Hematopoietic multipotent progenitor cell treated with erythropoietin and hydrocortisone succinate and interleukin-3 and kit ligand, for 15 days (in vitro differentiated cells): ENCODE measurements at regions not wholly inside any gene's neighbourhood (a gene's known extent, or its start where the extent isn't known, plus 50 kb on each side); places are given as distances from the start of the nearest gene placed in this dataset.

Experiments
- DNase-seq: peaks from one replicate; pipeline ENCODE4 v3.0.0-alpha.2; 2015; ENCODE audit warnings: low spot score

GRCh38 chr7:42445691-42446090, 208.7 kb upstream of the GLI3 start:
- DNase-seq, result no peak

- DNase-seq, result no peak
These were observed 203.9 kb upstream of the GLI3 start for GRCh38 chr7:42440951-42441350.

DNA sequence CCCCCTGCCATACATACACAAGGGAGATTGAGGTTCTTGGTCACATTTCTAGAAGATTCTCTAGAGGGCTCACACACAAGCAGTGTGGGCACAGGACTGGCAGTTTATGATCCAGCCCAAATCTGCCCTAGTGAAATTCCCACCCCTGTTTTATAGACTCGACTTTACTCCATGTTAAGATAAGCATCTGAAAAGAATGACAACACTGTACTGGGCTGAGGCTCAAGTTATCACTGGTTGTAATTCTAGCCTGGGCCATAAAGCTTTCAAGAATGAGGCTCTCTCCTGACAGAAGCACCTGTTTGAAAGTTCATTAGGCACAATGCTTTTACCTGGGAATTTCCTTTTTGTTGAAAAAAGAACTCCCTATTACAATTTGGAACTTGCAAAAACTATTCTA, 195.6 kb upstream of the GLI3 start:
- no peak for DNase-seq

DNA sequence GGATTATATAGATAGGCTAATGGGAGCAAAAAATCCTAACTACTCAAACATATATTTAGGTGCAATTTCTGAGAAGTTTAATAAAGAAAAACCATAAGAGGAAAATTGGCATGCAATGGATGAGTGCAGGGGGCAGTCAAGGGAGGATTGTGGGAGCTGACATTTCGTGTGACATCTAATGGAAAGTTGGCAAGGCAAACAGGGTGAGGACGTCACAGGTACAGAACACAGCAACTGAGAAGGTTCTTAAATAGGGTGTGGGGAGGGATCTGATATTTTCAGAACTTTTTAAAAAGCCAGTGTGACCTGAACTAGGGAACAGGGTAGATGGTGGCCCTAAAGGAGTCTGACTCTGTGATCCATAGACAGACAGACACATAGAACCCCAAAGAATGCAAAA, 194.9 kb upstream of the GLI3 start:
- no peak for DNase-seq

GRCh38 chr7:42429339-42429738, 192.3 kb upstream of the GLI3 start:
- DNase-seq, result no peak

DNA sequence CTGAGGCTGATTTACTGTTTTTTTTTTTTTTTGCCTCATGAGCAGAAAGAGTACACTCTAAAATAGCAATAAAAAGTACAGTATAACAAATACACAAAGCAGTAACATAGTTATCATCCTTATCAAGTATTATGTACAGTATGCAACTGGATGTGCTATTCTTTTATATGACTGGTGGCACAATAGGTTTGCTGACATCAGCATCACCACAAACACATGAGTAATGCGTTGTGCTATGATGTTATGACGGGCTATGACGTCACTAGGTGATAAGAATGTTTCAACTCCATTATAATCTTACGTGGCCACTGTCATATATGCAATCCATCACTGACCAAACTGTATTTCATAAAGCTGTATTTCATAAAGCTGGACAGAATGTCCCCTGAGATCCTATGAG, 189.2 kb upstream of the GLI3 start:
- DNase-seq, result no peak

DNA sequence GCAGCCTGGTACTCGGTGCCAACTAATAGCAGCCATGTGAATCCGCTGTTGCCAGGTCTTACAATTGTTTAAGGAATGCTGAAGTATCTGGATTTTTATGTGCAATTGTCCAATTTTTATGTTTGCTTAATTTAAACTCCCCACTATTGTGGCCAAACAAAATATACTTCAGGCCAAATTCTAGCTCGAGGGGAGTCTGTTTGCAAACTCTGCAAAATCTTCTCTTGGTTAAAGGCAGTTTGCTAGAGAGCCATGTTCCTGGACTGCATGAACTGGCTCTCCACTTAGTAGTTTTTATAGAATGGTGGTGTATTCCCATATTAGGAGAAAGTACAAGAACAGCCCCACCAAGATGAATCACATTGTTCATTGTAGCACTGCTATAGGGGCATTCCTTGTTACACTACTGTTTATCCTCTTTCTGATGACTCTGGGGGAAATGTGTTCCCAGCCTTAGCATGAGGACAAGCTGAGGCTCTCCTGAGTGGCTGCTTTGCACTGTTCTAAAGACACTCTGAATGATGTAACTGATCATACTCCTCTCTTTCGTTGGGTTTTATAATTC, 178.0 kb upstream of the GLI3 start:
- no peak for DNase-seq

DNA sequence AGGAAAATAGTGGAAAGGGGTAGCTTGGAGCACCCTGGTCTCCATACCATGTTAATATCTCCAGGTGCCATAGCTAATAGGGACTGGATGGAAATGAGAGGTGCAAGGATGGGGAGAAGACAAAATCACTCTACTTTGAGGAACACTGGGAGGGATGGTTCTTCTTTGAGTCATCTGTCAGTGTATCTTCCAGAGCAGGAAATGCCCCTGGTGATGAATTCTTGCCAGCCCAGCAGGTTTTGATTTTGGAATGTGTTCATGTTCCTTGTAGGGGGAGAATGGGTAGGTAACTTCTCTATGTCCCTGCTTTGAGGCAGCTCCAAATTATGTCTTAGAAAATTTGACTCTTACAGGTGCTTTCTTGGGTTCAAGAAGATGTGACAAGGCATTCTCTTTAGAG, 177.0 kb upstream of the GLI3 start:
- DNase-seq, result no peak

GRCh38 chr7:42409296-42409695, 172.3 kb upstream of the GLI3 start:
- DNase-seq, result no peak

DNA sequence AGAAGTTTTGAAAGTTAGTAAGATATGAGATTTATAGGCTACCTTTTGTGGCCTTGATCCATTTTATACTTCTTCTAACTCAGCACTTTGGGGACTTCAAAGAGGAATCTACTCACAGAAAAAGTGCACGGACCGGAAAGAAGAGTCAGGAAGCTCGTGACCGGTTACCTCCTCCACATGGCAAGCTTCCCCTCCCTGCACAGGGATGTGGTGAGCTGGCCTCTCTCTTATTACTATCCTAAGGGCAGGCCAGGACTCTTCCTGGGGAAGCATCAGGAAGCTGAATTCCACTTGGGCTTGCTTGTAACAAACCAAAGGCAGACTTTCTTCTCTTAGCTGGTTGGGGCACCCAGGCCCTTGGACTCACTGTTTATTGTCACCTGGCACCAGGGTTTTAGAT, 170.8 kb upstream of the GLI3 start:
- DNase-seq, result no peak

DNA sequence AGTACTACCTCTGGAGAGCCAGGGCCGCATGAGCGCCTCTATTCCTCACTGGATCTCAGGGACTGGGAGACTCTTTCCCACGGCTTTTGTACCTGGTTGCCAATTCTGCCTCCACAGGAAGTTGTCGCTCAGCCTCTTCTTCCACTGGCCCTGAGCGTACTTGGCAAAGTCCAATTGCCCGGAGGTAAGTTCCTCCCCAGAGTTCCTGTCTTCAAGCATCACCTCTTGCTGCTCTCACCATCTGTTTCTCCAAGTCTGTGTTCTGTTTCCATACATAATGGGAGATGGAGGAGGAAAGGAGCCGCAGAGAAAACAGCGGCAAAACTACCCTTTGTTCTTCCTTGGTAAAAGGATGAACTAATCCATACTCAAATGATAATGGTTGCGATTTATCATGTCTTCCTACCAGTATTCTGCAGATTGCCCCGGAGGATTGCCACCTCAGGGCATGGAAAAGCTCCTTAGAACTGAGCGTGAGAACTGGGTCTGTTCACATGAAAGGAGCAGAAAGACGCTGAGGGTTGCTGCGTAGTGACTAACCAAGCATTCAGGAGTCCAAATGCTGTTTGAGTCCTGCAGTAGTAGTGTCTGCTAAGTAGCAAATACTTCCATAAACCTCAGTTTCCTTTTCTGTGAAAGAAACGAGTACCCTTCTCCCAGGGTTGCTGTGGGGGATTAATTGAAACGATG, 170.2 kb upstream of the GLI3 start:
- no peak for DNase-seq

DNA sequence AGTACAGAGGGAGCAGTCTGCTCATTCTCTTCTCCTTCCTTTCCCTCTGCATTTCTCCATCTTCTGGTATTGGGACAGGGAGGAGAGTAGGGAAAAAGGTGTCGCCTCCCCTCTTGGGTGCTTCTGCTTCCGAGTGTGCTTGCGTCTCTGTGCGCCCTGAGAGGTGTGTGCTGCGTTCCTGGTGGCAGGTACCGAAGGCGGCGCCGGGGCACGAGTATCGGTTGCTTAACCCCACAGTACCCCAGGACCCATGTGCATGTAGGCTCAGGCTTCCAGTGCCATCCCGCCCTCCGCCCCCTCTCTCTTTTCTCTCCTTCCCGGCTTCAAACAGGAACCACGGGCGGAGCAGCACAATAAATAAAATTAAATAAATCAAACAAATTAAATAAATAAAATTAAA, 169.3 kb upstream of the GLI3 start:
- no peak for DNase-seq

DNA sequence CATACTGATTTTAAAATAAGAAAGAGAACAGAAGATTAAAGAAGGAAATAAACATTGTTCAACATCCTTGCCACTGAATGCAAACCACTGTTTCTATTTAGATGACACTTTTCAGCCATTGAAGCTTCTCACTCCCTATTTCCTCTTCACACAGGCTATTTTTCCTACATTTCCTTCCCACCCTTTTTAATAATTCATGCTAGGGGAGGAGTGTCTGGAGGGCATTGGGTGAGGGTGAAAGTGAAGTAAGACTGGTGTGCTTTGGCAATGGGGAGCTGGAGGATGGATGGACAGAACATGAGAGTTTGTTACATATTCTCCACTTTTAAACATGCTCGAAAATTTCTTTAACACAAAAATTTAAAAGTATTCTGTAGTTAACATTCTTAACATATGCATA, 168.8 kb upstream of the GLI3 start:
- DNase-seq, result no peak

- no peak for DNase-seq
These were observed 166.8 kb upstream of the GLI3 start for GRCh38 chr7:42403831-42404230.

DNA sequence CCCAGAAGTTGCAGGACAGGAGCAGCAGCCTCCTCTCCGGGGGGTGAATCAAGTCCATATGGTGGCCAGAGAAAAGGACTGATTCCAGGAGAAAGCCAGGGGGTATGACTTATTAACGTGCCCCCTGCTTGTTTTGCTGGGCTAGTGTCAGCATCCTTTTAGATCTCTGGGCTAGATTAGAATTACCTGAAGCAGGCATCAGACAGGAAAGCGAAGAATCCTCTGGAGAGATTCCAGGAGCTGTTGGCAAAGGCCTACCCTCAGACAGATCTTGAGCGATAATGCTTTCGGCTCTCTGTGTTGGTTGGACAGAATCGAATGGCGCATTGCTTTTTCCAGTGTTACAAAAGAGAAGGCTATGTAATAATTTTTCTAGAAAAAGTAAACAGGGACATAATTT, 164.0 kb upstream of the GLI3 start:
- no peak for DNase-seq

DNA sequence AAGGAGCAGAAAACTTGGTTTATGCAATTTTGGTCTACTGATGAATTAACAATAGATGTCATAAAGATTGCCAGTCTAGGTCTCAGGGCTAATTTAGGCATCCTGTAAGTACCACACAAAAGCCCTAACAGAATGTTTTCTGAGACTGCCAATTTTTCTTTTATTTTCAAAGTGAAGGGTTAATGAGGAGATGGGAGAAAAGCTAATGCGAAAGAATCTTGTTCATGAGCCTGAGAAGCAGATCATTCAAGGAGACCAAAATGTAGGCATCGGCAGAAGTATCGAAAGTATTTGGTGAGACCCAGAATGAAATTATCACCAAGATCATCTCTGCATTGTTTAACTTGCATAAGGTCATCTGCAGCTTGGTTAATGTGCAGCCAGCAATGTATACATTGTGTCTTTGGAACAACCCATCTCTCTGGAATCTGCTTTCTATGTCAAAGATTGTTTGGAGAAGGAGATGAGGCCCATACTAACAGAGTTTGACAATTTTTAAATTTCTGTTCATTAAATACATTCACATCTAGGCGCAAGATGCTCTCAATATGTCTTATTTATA, 163.3 kb upstream of the GLI3 start:
- DNase-seq, result no peak

DNA sequence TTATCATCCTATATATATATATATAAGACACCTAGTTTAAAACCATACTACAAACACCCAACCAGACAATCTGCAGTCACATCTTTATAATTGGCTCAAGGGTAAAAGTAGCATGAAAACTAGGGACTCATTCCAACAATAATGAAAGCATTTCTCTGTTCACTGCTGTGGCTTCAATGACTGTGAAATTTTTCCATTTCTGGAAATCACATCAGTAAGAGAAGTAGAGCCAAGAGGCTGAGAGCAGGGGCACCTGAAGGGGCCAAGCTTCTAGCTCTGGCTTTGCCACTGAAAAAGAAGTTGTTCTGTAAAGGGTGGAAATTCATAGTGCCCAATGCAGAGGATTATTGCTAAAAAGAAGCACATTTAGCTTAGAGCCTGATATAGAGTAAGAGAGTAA, 158.6 kb upstream of the GLI3 start:
- no peak for DNase-seq

- no peak for DNase-seq
These were observed 155.8 kb upstream of the GLI3 start for GRCh38 chr7:42392826-42393225.

GRCh38 chr7:42389697-42390096, 152.7 kb upstream of the GLI3 start:
- no peak for DNase-seq

GRCh38 chr7:42385912-42386311, 148.9 kb upstream of the GLI3 start:
- no peak for DNase-seq

DNA sequence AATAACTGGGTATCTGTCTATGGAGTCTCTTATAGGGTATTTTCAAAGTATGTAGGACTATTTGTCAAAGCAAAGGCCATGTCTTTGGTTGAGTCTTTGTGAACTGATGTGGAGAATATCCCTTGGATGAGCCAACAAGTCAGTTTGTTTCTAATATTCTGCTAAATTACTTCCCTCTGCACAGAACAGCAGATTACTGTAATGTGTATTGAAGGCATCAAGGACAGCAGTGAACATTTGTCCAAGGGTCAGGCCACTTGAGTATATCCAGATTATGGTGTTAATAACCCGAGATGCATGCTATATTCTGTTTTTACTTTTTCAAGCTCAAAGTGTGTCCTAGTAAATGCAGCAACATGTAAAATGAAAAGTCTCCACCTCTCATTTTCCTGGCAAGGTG, 144.2 kb upstream of the GLI3 start:
- no peak for DNase-seq

DNA sequence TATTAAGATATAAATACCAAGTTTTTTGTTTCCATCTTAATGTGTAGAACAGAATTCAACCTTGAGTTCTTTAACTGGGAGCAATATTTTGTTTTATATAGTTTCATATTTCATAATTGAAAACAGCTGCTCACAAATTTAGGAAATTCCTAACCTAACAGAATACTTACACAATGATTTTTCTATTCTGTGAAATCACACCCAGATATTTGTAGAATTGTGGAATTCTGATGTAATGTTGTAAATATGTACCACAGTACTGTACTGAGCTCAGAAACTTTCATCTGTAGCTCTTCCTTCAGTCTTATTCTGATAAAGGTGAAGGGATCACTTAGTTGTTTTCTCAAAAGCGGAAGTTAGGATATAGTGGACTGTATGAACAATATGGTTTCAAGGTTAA, 143.4 kb upstream of the GLI3 start:
- no peak for DNase-seq

GRCh38 chr7:42378149-42378548, 141.1 kb upstream of the GLI3 start:
- no peak for DNase-seq

- no peak for DNase-seq
These were observed 136.3 kb upstream of the GLI3 start for GRCh38 chr7:42373285-42373684.
